PC-3 (cell line): ENCODE measurements at regions not wholly inside any gene's neighbourhood (a gene's known extent, or its start where the extent isn't known, plus 50 kb on each side); places are given as distances from the start of the nearest gene placed in this dataset.

ENCODE experiments used
- CTCF ChIP-seq: fragments of 300-600 bp; sonication (generic); conservative IDR thresholded peaks from 2 replicates; pipeline ENCODE4 v1.5.1; 2017; ENCODE audit warnings: antibody characterized with exemption, low read depth, mild to moderate bottlenecking, low read length
- EZH2 ChIP-seq: fragments of 300-600 bp; sonication (generic); IDR thresholded peaks from one replicate; pipeline ENCODE4 v1.6.1; 2017; ENCODE audit warnings: antibody characterized with exemption, mild to moderate bottlenecking, low read length; ENCODE audit not compliant: unreplicated experiment

- TF ChIP-seq CTCF: no peak
- no peak for TF ChIP-seq EZH2
Measured at GRCh38 chr11:69573761-69574607, 67.0 kb upstream of the CCND1 start.
